ENCODE measurements at regions not wholly inside any gene's neighbourhood (a gene's known extent, or its start where the extent isn't known, plus 50 kb on each side); places are given as distances from the start of the nearest gene placed in this dataset.

GRCh38 chr6:150517175-150517574 lies 82.5 kb upstream of the PLEKHG1 start:
- H3K9me3 ChIP-seq (ENCODE audit: insufficient read depth in 2 of 2, low read depth in 1 of 2, low read length in 1 of 2) = no peaks in the 10 kb centered on the region
- H3K18ac ChIP-seq (ENCODE audit: extremely low read depth, low read length) = no peak overlapping the region
- no peak overlapping the region for H3K23ac ChIP-seq (ENCODE audit: insufficient read length)
- no peak overlapping the region for H2AK5ac ChIP-seq (ENCODE audit: low read depth, low read length)
- no peak overlapping the region for H2BK20ac ChIP-seq (ENCODE audit: low read length)
- no peak overlapping the region for H2BK12ac ChIP-seq (ENCODE audit: low read depth, low read length)
- peaks cover 0 to 4% (median 0%) of the 10 kb centered on the region in 4 experiments; a peak in 1 of 7 replicates for H3K4me1 ChIP-seq (replicated peaks in 1 of 4; ENCODE audit: control insufficient read depth in 3 of 4, insufficient read depth in 4 of 4, low read length in 3 of 4)
- POLR2A ChIA-PET (ENCODE audit: partially characterized antibody) = interaction anchor here (0.6 kb wide), 1 partner anchor 874 kb away, joined by 3 read pairs; the partner anchor contains the start of gene ZBTB2
- no peak overlapping the region for H3K4ac ChIP-seq (replicated peaks; ENCODE audit: insufficient read length, low read depth, low read length)
- H3K4me2 ChIP-seq (ENCODE audit: insufficient read depth in 1 of 2, low read depth in 2 of 2, low read length in 2 of 2) = no peak overlapping the region
- DNase-seq (ENCODE audit: low read depth in 1 of 2, low spot score in 2 of 2) = no peak
- H3K27ac ChIP-seq (ENCODE audit: low read depth, low read length) = no peak overlapping the region
- no peaks in the 10 kb centered on the region for H3K23me2 ChIP-seq (ENCODE audit: low read depth, low read length)
- no peak overlapping the region for H2BK15ac ChIP-seq (ENCODE audit: low read length)
- H4K91ac ChIP-seq (replicated peaks; ENCODE audit: insufficient read length, low read length) = no peak overlapping the region
- H3K9ac ChIP-seq (replicated peaks in 1 of 4; ENCODE audit: extremely low read depth in 1 of 4, low read depth in 3 of 4, low read length in 3 of 4) = no peak overlapping the region
- FAIRE-seq = no peak
- no peak overlapping the region for H3K4me3 ChIP-seq (ENCODE audit: extremely low read depth in 1 of 4, insufficient read depth in 2 of 4, low read depth in 3 of 4, low read length in 4 of 4)
- H3K79me2 ChIP-seq (ENCODE audit: control insufficient read depth in 1 of 2, insufficient read depth in 2 of 2, low read length in 2 of 2) = no peaks in the 10 kb centered on the region
- no peak overlapping the region for H3K56ac ChIP-seq (replicated peaks; ENCODE audit: insufficient read length, low read depth, low read length)
- H4K8ac ChIP-seq (ENCODE audit: extremely low read depth, insufficient read depth, low read length) = no peak overlapping the region
- H3K14ac ChIP-seq (ENCODE audit: insufficient read length) = no peak overlapping the region
- no peak overlapping the region for H4K5ac ChIP-seq (ENCODE audit: insufficient read length, low read depth, low read length)
- CTCF ChIA-PET (ENCODE audit: partially characterized antibody) = interaction anchor here (0.7 kb wide), 1 partner anchor 148 kb away, joined by 8 read pairs; no protein-coding TSS in a partner anchor
- no peak overlapping the region for H2BK120ac ChIP-seq (replicated peaks; ENCODE audit: low read depth, low read length)
- H4K20me1 ChIP-seq (replicated peaks in 1 of 2; ENCODE audit: control insufficient read depth in 1 of 2, insufficient read depth in 2 of 2, low read length in 2 of 2) = no peaks in the 10 kb centered on the region
- no peaks in the 10 kb centered on the region for H3K36me3 ChIP-seq (ENCODE audit: control insufficient read depth in 2 of 4, insufficient read depth in 4 of 4, low read length in 3 of 4)
- H2BK5ac ChIP-seq (ENCODE audit: low read depth, low read length) = no peak overlapping the region
- H3K27me3 ChIP-seq (replicated peaks in 1 of 4; ENCODE audit: control insufficient read depth in 3 of 4, extremely low read depth in 1 of 4, insufficient read depth in 3 of 4, low read length in 3 of 4) = no peaks in the 10 kb centered on the region; a peak in 1 of 7 replicates
- H2AFZ ChIP-seq (ENCODE audit: low read length) = no peak overlapping the region
- 81% methylated on average over 3 of the region's 3 CpGs; no CpG with 5 or more reads in 1 of the 2 experiments for WGBS, 2 experiments (ENCODE audit: extremely low coverage in 1 of 2, insufficient coverage in 1 of 2, insufficient read length in 1 of 2, insufficient replicate concordance in 2 of 2, low coverage in 1 of 2, low lambda C conversion rate in 2 of 2, missing lambda C conversion rate in 1 of 2)
- H3K79me1 ChIP-seq (ENCODE audit: low read depth, low read length) = no peaks in the 10 kb centered on the region
- TF ChIP-seq BACH1 (IDR thresholded peaks at IDR 0.05; ENCODE audit: low read length) (no peak), TCF12 (IDR thresholded peaks at IDR 0.05; ENCODE audit: low read depth, low read length) (no peak), SRF (IDR thresholded peaks at IDR 0.05; ENCODE audit: low read depth, low read length) (no peak)

Measured in H1 (cell line).